Sciatic nerve (tissue), 2 donors: ENCODE measurements at regions not wholly inside any gene's neighbourhood (a gene's known extent, or its start where the extent isn't known, plus 50 kb on each side); places are given as distances from the start of the nearest gene placed in this dataset.

Source experiments
- ATAC-seq: fragments of 200-7000 bp; cut with Tn5 transposase; one replicate; pipeline ENCODE4 v1.9.1; 2020; ENCODE audit warnings: mild to moderate bottlenecking, moderate library complexity
- DNase-seq: peaks from one replicate; pipeline ENCODE4 v3.0.0-alpha.2; 2020; ENCODE audit warnings: low spot score
- intact Hi-C: fragments of 100-400 bp; cut with DNase I; formaldehyde crosslinking; loops from one replicate; pipeline ENCODE4 v1.14.2; 2022
- donor health status: DM: no; HTN: no; CAD: no.
- donor health status: DM: no; HTN: no; CAD: no.

- intact Hi-C loops: no loop called here
- ATAC-seq: no peak
- no peak for DNase-seq
Observed at GRCh38 chr11:15865212-15865987, 490.9 kb downstream of the SOX6 start.

- intact Hi-C loops: no loop called here
- DNase-seq: no peak
Observed at GRCh38 chr11:15867871-15868270, 488.5 kb downstream of the SOX6 start.

GRCh38 chr11:15870911-15871310, 485.4 kb downstream of the SOX6 start:
- ATAC-seq (no peak), DNase-seq (no peak)
- intact Hi-C loops: no loop called here

More at GRCh38 chr11:15867871-15868270, 488.5 kb downstream of the SOX6 start:
- ATAC-seq: no peak

- DNase-seq (no peak), ATAC-seq (no peak)
- intact Hi-C loops: no loop called here
Observed at GRCh38 chr11:15871904-15872626, 484.3 kb downstream of the SOX6 start.

GRCh38 chr11:15873501-15873900, 482.8 kb downstream of the SOX6 start:
- ATAC-seq (no peak), DNase-seq (no peak)
- intact Hi-C loops: no loop called here

- no peak for DNase-seq
- intact Hi-C loops: no loop called here
- no peak for ATAC-seq
Observed at GRCh38 chr11:15874704-15875103, 481.6 kb downstream of the SOX6 start.

- DNase-seq (no peak), ATAC-seq (no peak)
- intact Hi-C loops: no loop called here
Observed at GRCh38 chr11:15875393-15875792, 481.0 kb downstream of the SOX6 start.

GRCh38 chr11:15875943-15876342, 480.4 kb downstream of the SOX6 start:
- intact Hi-C loops: no loop called here
- no peak for ATAC-seq
- DNase-seq: no peak

- intact Hi-C loops: no loop called here
- DNase-seq (no peak), ATAC-seq (no peak)
Observed at GRCh38 chr11:15878756-15879155, 477.6 kb downstream of the SOX6 start.

- DNase-seq (no peak), ATAC-seq (no peak)
- intact Hi-C loops: no loop called here
Observed at GRCh38 chr11:15880291-15880690, 476.1 kb downstream of the SOX6 start.

- DNase-seq (no peak), ATAC-seq (peak; percentile 43)
Observed at GRCh38 chr11:15882876-15883454, 473.4 kb downstream of the SOX6 start.

GRCh38 chr11:15883455-15883920, 472.9 kb downstream of the SOX6 start:
- no peak for DNase-seq
- intact Hi-C loops: no loop called here
- ATAC-seq: peak; percentile 26

More at GRCh38 chr11:15882876-15883454, 473.4 kb downstream of the SOX6 start:
- intact Hi-C loops: no loop called here

- intact Hi-C loops: no loop called here
- DNase-seq: no peak
- ATAC-seq: peak; percentile 7
Observed at GRCh38 chr11:15884141-15884540, 472.2 kb downstream of the SOX6 start.

- intact Hi-C loops: no loop called here
- no peak for ATAC-seq
- no peak for DNase-seq
Observed at GRCh38 chr11:15884777-15885540, 471.4 kb downstream of the SOX6 start.

- DNase-seq (no peak), ATAC-seq (no peak)
- intact Hi-C loops: no loop called here
Observed at GRCh38 chr11:15885854-15886253, 470.5 kb downstream of the SOX6 start.

- ATAC-seq (no peak), DNase-seq (no peak)
- intact Hi-C loops: no loop called here
Observed at GRCh38 chr11:15886299-15886698, 470.0 kb downstream of the SOX6 start.

- ATAC-seq (no peak), DNase-seq (no peak)
- intact Hi-C loops: no loop called here
Observed at GRCh38 chr11:15886866-15887265, 469.5 kb downstream of the SOX6 start.

GRCh38 chr11:15888556-15889345, 467.6 kb downstream of the SOX6 start:
- intact Hi-C loops: no loop called here
- DNase-seq (no peak), ATAC-seq (no peak)
